ENCODE measurements at regions not wholly inside any gene's neighbourhood (a gene's known extent, or its start where the extent isn't known, plus 50 kb on each side); places are given as distances from the start of the nearest gene placed in this dataset.

GRCh38 chr2:165007161-165007744 lies 51.9 kb upstream of the SLC38A11 start:
- TF ChIP-seq ISL1 (CRISPR knock-in tag; IDR thresholded peaks at IDR 0.05) (no peak), TCF4 (CRISPR knock-in tag; IDR thresholded peaks at IDR 0.05; ENCODE audit: borderline replicate concordance) (no peak), PPARA (CRISPR knock-in tag; IDR thresholded peaks at IDR 0.05; ENCODE audit: borderline replicate concordance) (no peak), ZNF8 (CRISPR knock-in tag; IDR thresholded peaks at IDR 0.05) (no peak), ZNF565 (CRISPR knock-in tag; conservative IDR thresholded peaks at IDR 0.05; ENCODE audit: low read depth) (no peak), ESRRG (CRISPR knock-in tag; IDR thresholded peaks at IDR 0.05) (no peak), SNAI2 (CRISPR knock-in tag; IDR thresholded peaks at IDR 0.05) (no peak), BACH2 (CRISPR knock-in tag; IDR thresholded peaks at IDR 0.05; ENCODE audit: borderline replicate concordance) (no peak), CSDC2 (CRISPR knock-in tag; IDR thresholded peaks at IDR 0.05) (no peak), CREB5 (CRISPR knock-in tag; IDR thresholded peaks at IDR 0.05; ENCODE audit: low read depth) (no peak), ARNTL (CRISPR knock-in tag; IDR thresholded peaks at IDR 0.05; ENCODE audit: borderline replicate concordance, low read depth) (no peak), TOX (CRISPR knock-in tag; IDR thresholded peaks at IDR 0.05; ENCODE audit: borderline replicate concordance) (no peak), POU6F1 (CRISPR knock-in tag; IDR thresholded peaks at IDR 0.05; ENCODE audit: borderline replicate concordance, low read depth) (no peak), ZFP3 (CRISPR knock-in tag; IDR thresholded peaks at IDR 0.05) (no peak), OSR1 (CRISPR knock-in tag; IDR thresholded peaks at IDR 0.05) (no peak), ZFP30 (CRISPR knock-in tag; IDR thresholded peaks at IDR 0.05) (no peak), GLIS3 (CRISPR knock-in tag; IDR thresholded peaks at IDR 0.05) (no peak), CSRNP3 (CRISPR knock-in tag; IDR thresholded peaks at IDR 0.05) (no peak), ZNF70 (CRISPR knock-in tag; IDR thresholded peaks at IDR 0.05) (no peak)
- ATAC-seq, result peak; percentile 35; the same call in 2 of the 3 replicates

Data from SK-N-SH treated with all-trans-retinoic acid at 6 μM for 48 hours (cell line).